HCT116 (cell line): ENCODE measurements at regions not wholly inside any gene's neighbourhood (a gene's known extent, or its start where the extent isn't known, plus 50 kb on each side); places are given as distances from the start of the nearest gene placed in this dataset.
"Not testable (repeated sequence)": the region's sequence is repeated elsewhere in the genome, so short reads cannot be mapped to it uniquely, and the experiment has no call there.

Experiments
- CEBPB ChIP-seq: IDR thresholded peaks from 2 replicates; pipeline ENCODE4 v1.6.1; 2012; ENCODE audit warnings: low read depth
- EZH2 ChIP-seq: fragments of 200-600 bp; sonication (generic); IDR thresholded peaks from 2 replicates; pipeline ENCODE4 v1.6.1; 2017; ENCODE audit warnings: antibody characterized with exemption, mixed run types
- EZH2phosphoT487 ChIP-seq: fragments of 200-600 bp; IDR thresholded peaks from 2 replicates; pipeline ENCODE4 v1.6.1; 2018; ENCODE audit warnings: antibody characterized with exemption, borderline replicate concordance
- JUND ChIP-seq: IDR thresholded peaks from 2 replicates; pipeline ENCODE4 v1.6.1; 2012
- POLR2A ChIP-seq: IDR thresholded peaks from 2 replicates; pipeline ENCODE4 v1.7.0; 2011; ENCODE audit warnings: borderline replicate concordance; ENCODE audit not compliant: insufficient read depth, insufficient read length; ENCODE audit errors: extremely low read depth
- ZFX ChIP-seq: fragments of 450-650 bp; IDR thresholded peaks from 2 replicates; pipeline ENCODE4 v1.6.1; 2017
- TF ChIP-seq, protein P1 (sequence below), 3 experiments: fragments of 200-600 bp in 1 of 3; sonication (generic) in 1 of 3; IDR thresholded peaks in 2 of 3; conservative IDR thresholded peaks in 1 of 3; 2 replicates each; pipeline ENCODE4 v1.5.1; 2012 to 2017; ENCODE audit warnings: low read depth in 2 of 3, low read length in 2 of 3, antibody characterized with exemption in 1 of 3, borderline replicate concordance in 1 of 3, control low read depth in 1 of 3, mild to moderate bottlenecking in 1 of 3, mixed read lengths in 1 of 3, mixed run types in 1 of 3, moderate library complexity in 1 of 3; ENCODE audit not compliant: insufficient read depth in 1 of 3
- TF ChIP-seq, protein P2 (sequence below): IDR thresholded peaks from 2 replicates; pipeline ENCODE4 v1.6.1; 2012
- TF ChIP-seq, protein P3 (sequence below): IDR thresholded peaks from 2 replicates; pipeline ENCODE4 v1.6.1; 2012

DNA sequence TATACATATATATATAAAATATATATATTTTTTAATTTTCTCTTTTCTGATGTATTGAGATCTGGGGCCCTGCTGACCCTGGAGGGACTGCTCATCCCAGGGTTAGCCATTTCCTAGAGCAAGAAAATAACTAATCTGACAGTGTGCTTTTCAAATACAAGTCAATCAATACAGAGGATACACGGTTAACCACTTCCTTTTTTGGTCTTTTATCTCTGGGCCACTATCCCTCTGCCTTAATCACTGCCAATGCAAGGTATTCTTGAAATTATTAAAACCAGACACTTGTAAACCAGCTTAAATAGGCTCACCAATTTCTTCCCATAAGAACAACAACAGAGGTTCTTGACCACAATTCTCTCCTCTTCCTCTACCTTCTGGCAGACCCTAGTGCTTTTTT, 133.6 kb downstream of the SPIN4 start:
- TF ChIP-seq, protein P1, sequence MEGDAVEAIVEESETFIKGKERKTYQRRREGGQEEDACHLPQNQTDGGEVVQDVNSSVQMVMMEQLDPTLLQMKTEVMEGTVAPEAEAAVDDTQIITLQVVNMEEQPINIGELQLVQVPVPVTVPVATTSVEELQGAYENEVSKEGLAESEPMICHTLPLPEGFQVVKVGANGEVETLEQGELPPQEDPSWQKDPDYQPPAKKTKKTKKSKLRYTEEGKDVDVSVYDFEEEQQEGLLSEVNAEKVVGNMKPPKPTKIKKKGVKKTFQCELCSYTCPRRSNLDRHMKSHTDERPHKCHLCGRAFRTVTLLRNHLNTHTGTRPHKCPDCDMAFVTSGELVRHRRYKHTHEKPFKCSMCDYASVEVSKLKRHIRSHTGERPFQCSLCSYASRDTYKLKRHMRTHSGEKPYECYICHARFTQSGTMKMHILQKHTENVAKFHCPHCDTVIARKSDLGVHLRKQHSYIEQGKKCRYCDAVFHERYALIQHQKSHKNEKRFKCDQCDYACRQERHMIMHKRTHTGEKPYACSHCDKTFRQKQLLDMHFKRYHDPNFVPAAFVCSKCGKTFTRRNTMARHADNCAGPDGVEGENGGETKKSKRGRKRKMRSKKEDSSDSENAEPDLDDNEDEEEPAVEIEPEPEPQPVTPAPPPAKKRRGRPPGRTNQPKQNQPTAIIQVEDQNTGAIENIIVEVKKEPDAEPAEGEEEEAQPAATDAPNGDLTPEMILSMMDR (IDR thresholded peaks at IDR 0.05 in 2 of 3, conservative IDR thresholded peaks at IDR 0.05 in 1 of 3; ENCODE audit: borderline replicate concordance in 1 of 3, insufficient read depth in 1 of 3, low read depth in 2 of 3, low read length in 2 of 3) = not testable (repeated sequence)
- not testable (repeated sequence) for TF ChIP-seq EZH2phosphoT487, EZH2, JUND, ZFX, POLR2A, CEBPB
- TF ChIP-seq, protein P2, sequence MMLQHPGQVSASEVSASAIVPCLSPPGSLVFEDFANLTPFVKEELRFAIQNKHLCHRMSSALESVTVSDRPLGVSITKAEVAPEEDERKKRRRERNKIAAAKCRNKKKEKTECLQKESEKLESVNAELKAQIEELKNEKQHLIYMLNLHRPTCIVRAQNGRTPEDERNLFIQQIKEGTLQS = not testable (repeated sequence)
- TF ChIP-seq, protein P3, sequence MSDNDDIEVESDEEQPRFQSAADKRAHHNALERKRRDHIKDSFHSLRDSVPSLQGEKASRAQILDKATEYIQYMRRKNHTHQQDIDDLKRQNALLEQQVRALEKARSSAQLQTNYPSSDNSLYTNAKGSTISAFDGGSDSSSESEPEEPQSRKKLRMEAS = not testable (repeated sequence)
